Erythroblast (primary cell): ENCODE measurements at regions not wholly inside any gene's neighbourhood (a gene's known extent, or its start where the extent isn't known, plus 50 kb on each side); places are given as distances from the start of the nearest gene placed in this dataset.

Source experiments
- GATA1 ChIP-seq: IDR thresholded peaks from 2 replicates; pipeline ENCODE4 v1.6.1; 2011; ENCODE audit warnings: low read depth, mild to moderate bottlenecking, control low read depth, low read length, moderate library complexity
- POLR2A ChIP-seq: IDR thresholded peaks from 2 replicates; pipeline ENCODE4 v1.6.1; 2011; ENCODE audit warnings: mild to moderate bottlenecking, low read length

- TF ChIP-seq POLR2A (no peak), GATA1 (no peak)
Observed at GRCh38 chrX:39308126-39308525, 506.9 kb downstream of the MID1IP1 start.
